OCI-LY7 (cell line): ENCODE measurements at regions not wholly inside any gene's neighbourhood (a gene's known extent, or its start where the extent isn't known, plus 50 kb on each side); places are given as distances from the start of the nearest gene placed in this dataset.

ENCODE experiments used
- BruUV-seq: library from RNA; stranded (reverse); fragments of 400-500 nt; replicated peaks from 2 replicates; lab custom pipeline; 2021; lab: Mats Ljungman, UMichigan
- CTCF ChIA-PET: fragments of 300-600 bp; sonication (Branson Sonifier 250); formaldehyde crosslinking; loops from one replicate; lab custom pipeline; 2022; ENCODE audit warnings: antibody characterized with exemption; ENCODE audit not compliant: unreplicated experiment; lab: Charles Lee
- POLR2A ChIA-PET: fragments of 300-600 bp; sonication (Branson Sonifier 250); formaldehyde crosslinking; loops from one replicate; lab custom pipeline; 2022; ENCODE audit warnings: antibody characterized with exemption; lab: Charles Lee
- DNase-seq: peaks from one replicate; pipeline ENCODE4 v3.0.0-alpha.2; 2015; ENCODE audit warnings: low spot score
- H2AFZ ChIP-seq: fragments of 200-600 bp; sonication (generic), shearing (Covaris generic); 2 replicates; pipeline ENCODE4 v1.6.1; 2014; ENCODE audit warnings: mild to moderate bottlenecking, antibody characterized with exemption, low read length, moderate library complexity
- H3K27ac ChIP-seq: fragments of 200-600 bp; sonication (generic); 2 replicates; pipeline ENCODE4 v1.5.1; 2014; ENCODE audit warnings: mixed run types, low read depth, mild to moderate bottlenecking, moderate library complexity, low read length, inconsistent platforms; ENCODE audit not compliant: poor library complexity, severe bottlenecking
- H3K36me3 ChIP-seq: fragments of 200-600 bp; sonication (generic); 2 replicates; pipeline ENCODE4 v1.6.1; 2014; ENCODE audit warnings: mild to moderate bottlenecking, antibody characterized with exemption, low read length, moderate library complexity, mixed read lengths; ENCODE audit not compliant: insufficient read depth
- H3K4me1 ChIP-seq: fragments of 200-600 bp; sonication (generic); 2 replicates; pipeline ENCODE4 v1.5.1; 2014; ENCODE audit warnings: mild to moderate bottlenecking, low read length; ENCODE audit not compliant: insufficient read depth, poor library complexity, severe bottlenecking
- H3K4me2 ChIP-seq: fragments of 200-600 bp; sonication (generic); 2 replicates; pipeline ENCODE4 v1.6.1; 2014; ENCODE audit warnings: mild to moderate bottlenecking, low read length
- H3K4me3 ChIP-seq: fragments of 200-600 bp; sonication (generic); 2 replicates; pipeline ENCODE4 v1.5.1; 2014; ENCODE audit warnings: mild to moderate bottlenecking, low read depth, low read length; ENCODE audit not compliant: poor library complexity, severe bottlenecking
- H3K79me2 ChIP-seq: fragments of 200-600 bp; sonication (generic); 2 replicates; pipeline ENCODE4 v1.6.1; 2016; ENCODE audit warnings: low read depth, mild to moderate bottlenecking, low read length, moderate library complexity, mixed read lengths; ENCODE audit not compliant: insufficient read depth
- H3K9me2 ChIP-seq: fragments of 200-600 bp; sonication (generic); 2 replicates; pipeline ENCODE4 v1.6.1; 2016; ENCODE audit warnings: mild to moderate bottlenecking, low read length, mixed read lengths; ENCODE audit not compliant: insufficient read depth
- H3K9me3 ChIP-seq: fragments of 200-600 bp; sonication (generic); 2 replicates; pipeline ENCODE4 v1.6.1; 2014; ENCODE audit warnings: mild to moderate bottlenecking, mixed run types, low read length, mixed read lengths
- H4K20me1 ChIP-seq: fragments of 200-600 bp; sonication (generic); 2 replicates; pipeline ENCODE4 v1.6.1; 2014; ENCODE audit warnings: mild to moderate bottlenecking, antibody characterized with exemption, low read length, moderate library complexity, mixed read lengths; ENCODE audit not compliant: insufficient read depth
- CTCF ChIP-seq: fragments of 200-600 bp; sonication (generic); conservative IDR thresholded peaks from 2 replicates; pipeline ENCODE4 v1.5.1; 2014; ENCODE audit warnings: mild to moderate bottlenecking, antibody characterized with exemption, low read length, moderate library complexity, mixed read lengths
- EZH2phosphoT487 ChIP-seq: fragments of 200-600 bp; sonication (generic); IDR thresholded peaks from 2 replicates; pipeline ENCODE4 v1.6.1; 2018; ENCODE audit warnings: low read depth, borderline replicate concordance, mild to moderate bottlenecking, mixed run types, antibody characterized with exemption, low read length, moderate library complexity, mixed read lengths
- intact Hi-C: fragments of 100-400 bp; cut with micrococcal nuclease; formaldehyde crosslinking; loops from one replicate; pipeline ENCODE4 v1.10.0; 2022; ENCODE audit not compliant: unreplicated experiment

- Histone ChIP-seq H3K36me3 (no peaks in the 10 kb centered on the region), H3K4me1 (no peaks in the 10 kb centered on the region), H3K79me2 (no peaks in the 10 kb centered on the region), H3K9me2 (no peaks in the 10 kb centered on the region), H4K20me1 (no peaks in the 10 kb centered on the region), H3K27ac (no peak overlapping the region), H3K9me3 (no peaks in the 10 kb centered on the region), H3K4me3 (no peak overlapping the region), H3K4me2 (no peak overlapping the region), H2AFZ (no peak overlapping the region)
- no peak for TF ChIP-seq EZH2phosphoT487
- TF ChIP-seq CTCF: no peak
- DNase-seq: no peak
- no TSS peak for BruUV-seq
- ChIA-PET POLR2A (no interaction called here), CTCF (no interaction called here)
- intact Hi-C loops: no loop called here
These were observed 223.6 kb upstream of the AGAP1 start for GRCh38 chr2:235270291-235270690.

- Histone ChIP-seq H3K4me1 (no peaks in the 10 kb centered on the region), H2AFZ (no peak overlapping the region), H3K36me3 (no peaks in the 10 kb centered on the region), H3K79me2 (no peaks in the 10 kb centered on the region), H3K4me3 (no peak overlapping the region), H3K9me2 (no peaks in the 10 kb centered on the region), H3K9me3 (no peaks in the 10 kb centered on the region), H3K4me2 (no peak overlapping the region), H4K20me1 (no peaks in the 10 kb centered on the region), H3K27ac (no peak overlapping the region)
- intact Hi-C loops: no loop called here
- DNase-seq: no peak
- ChIA-PET POLR2A (no interaction called here), CTCF (no interaction called here)
- no peak for TF ChIP-seq CTCF
- no peak for TF ChIP-seq EZH2phosphoT487
- no TSS peak for BruUV-seq
These were observed 222.9 kb upstream of the AGAP1 start for GRCh38 chr2:235270956-235271355.

GRCh38 chr2:235271936-235272335, 221.9 kb upstream of the AGAP1 start:
- DNase-seq: no peak
- Histone ChIP-seq H3K9me2 (no peaks in the 10 kb centered on the region), H3K4me2 (no peak overlapping the region), H2AFZ (no peak overlapping the region), H3K9me3 (no peaks in the 10 kb centered on the region), H3K27ac (no peak overlapping the region), H3K4me3 (no peak overlapping the region), H3K36me3 (no peaks in the 10 kb centered on the region), H4K20me1 (no peaks in the 10 kb centered on the region), H3K4me1 (no peaks in the 10 kb centered on the region), H3K79me2 (no peaks in the 10 kb centered on the region)
- intact Hi-C loops: no loop called here
- ChIA-PET CTCF (no interaction called here), POLR2A (no interaction called here)
- BruUV-seq: no TSS peak
- TF ChIP-seq EZH2phosphoT487 (no peak), CTCF (no peak)
